Activated gamma-delta T cell (primary cell): ENCODE measurements at regions not wholly inside any gene's neighbourhood (a gene's known extent, or its start where the extent isn't known, plus 50 kb on each side); places are given as distances from the start of the nearest gene placed in this dataset.
"Not testable (repeated sequence)": the region's sequence is repeated elsewhere in the genome, so short reads cannot be mapped to it uniquely, and the experiment has no call there.

ENCODE experiments used
- DNase-seq: peaks from one replicate; lab custom pipeline; 2025; lab: John Stamatoyannopoulos, UW

DNA sequence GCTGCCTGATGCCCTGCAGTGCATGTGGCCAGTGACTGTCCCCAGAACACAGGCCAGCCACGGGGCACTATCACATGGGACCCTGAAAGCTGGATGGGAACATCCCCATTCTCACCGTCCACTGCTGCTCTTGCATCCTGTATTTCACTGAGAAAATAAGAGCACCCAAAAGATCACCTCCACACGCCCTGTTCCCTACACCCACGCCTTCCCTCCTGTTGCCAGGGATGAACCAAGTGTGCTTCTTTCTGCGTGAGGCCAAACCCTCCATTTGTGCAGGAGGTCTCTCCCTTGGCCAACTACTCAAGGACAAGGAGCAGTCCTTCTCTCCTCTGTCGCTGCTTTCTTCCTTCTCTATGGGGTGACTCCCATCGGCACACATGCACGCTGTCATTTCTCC, 118.3 kb downstream of the LRRC37A3 start:
- DNase-seq, result not testable (repeated sequence)

DNA sequence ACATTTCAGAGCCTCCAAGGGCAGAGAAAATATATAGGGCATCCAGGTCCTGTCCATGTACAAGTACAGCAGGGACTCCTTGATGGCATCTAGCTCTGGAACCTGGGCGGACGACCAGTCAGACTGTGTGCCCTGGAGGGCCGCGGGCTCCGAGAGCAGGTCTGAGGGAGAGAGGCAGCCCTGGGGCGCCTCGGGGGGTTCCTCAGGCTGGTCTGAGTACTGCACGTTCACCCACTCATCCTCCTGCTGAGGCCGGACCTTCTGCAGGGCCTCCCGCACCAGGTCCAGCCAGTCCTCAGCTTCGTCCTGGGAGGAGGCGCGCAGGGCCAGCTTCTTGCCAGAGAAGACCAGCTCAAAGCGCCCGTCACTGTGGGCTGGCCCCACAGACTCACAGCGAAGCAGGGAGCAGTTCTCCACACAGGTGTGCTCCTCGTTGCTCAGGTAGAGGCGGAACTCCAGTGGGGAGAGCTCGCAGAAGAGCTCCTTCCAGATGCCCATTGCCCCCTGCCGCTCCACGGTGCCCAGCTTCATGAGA, 118.8 kb downstream of the LRRC37A3 start:
- not testable (repeated sequence) for DNase-seq

DNA sequence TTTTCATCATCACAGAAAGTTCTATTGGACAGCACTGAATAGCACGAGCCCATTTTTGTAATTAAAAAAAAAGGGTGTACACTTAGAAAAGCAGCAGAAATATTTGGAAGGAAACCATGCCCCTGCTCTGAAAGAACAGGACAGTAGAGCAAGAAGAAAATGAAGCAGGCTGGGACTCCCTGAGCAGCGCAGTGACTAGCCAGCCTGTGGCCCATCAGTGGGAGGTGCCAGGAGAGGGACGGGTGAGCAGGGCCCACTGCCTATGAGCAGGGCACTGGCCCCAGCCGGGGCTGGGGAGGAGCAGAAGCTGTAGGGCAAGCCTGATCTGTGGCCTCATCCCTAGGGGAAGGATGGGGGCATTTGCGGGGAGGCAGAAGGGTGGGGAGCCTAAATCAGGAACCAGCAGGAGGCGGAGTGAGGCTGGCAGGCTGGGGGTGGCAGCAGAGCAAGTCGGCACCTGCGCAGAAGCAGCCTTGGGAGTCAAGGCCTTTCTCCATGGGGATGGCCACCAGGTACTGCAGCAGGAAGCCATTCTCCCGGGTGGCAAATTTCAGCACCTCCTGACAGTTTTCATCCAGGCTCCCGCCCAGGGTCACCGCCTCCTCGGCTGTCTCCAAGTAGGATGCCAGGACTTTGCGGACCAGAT, 119.6 kb downstream of the LRRC37A3 start:
- not testable (repeated sequence) for DNase-seq

DNA sequence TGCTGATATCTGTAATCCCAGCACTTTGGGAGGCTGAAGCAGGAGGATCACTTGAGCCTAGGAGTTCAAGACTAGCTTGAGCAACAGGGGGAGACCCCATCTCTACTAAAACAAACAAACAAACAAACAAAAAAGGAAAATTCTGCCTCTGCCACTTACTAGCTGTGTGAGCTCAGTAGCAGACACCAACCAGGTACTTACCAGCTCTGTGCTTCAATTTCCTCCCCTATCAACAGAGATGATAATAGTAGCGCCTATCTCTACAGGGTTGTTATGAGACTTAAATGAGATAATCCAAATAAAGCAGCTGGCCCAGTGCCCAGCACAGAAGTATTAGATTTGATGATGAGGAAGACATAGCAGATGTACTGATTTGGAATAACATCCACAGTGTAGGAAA, 120.3 kb downstream of the LRRC37A3 start:
- DNase-seq, result not testable (repeated sequence)

DNA sequence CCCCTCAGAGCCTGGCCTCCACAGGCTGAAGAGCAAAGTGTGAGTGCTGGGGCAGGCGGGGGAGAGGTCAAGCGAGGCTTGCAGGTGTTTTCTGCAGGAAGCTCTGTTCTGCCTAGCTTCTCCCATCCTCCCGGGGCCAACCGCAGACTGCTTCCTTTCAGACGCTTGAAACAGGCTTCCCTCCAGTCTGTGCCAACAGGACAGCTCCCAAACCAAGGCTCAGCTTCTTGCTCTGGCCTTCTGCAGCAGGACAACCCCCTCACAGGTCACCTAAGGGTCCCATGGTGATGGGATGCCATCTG, 120.8 kb downstream of the LRRC37A3 start:
- not testable (repeated sequence) for DNase-seq

DNA sequence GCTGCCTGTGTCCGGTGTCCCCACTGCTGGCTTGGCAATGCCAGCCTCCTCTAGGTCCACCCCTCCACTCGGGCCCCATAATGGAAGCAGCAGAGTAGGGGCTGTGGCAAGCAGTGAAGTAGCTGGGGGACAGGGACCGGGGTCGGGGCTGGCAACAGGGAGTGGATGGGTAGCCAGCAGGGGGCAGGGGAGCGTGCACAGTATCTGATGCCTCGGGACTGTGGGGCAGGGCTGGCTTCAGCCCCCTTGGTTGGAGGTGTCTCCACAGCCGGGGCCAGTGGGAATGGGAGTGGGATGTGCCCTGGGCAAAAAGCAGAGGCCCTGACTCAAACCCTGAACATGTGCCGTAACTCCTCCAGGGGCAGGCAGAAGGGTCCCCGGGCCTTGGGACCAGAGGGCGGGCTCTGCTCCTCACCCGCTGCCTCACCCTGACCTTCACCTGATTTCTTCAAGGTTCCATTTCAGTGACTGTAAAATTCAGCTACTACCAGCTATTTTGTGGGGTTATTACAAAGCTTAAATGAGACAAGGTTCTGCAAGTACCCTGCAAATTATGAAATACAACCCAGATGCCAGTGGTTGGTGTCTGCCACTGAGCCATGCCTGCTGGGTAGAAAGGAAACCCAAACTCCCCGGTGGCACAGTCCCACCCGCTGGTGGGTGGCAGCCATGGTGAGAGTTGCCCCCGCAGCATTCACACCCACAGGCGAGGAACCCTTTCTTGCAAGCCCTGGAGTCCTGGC, 121.4 kb downstream of the LRRC37A3 start:
- DNase-seq, result not testable (repeated sequence)

DNA sequence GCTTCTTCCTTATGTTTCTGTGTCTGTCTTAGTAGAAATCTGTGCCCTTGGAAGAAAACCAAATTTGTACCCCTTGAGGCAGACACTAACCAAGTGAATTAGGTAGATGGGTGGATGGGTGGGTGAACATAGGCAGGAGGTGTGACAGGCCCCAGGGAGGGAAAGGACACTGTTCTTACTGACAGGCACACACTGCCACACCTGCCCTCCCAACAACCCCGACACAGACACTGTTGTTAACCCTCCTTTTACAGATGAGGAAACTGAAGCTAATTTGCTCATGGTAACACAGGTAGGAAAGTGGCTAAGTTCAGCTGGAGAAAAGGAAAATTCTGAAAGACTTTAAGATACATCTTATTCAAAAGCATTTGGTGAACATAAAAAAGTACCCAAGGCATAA, 123.9 kb downstream of the LRRC37A3 start:
- DNase-seq, result not testable (repeated sequence)

DNA sequence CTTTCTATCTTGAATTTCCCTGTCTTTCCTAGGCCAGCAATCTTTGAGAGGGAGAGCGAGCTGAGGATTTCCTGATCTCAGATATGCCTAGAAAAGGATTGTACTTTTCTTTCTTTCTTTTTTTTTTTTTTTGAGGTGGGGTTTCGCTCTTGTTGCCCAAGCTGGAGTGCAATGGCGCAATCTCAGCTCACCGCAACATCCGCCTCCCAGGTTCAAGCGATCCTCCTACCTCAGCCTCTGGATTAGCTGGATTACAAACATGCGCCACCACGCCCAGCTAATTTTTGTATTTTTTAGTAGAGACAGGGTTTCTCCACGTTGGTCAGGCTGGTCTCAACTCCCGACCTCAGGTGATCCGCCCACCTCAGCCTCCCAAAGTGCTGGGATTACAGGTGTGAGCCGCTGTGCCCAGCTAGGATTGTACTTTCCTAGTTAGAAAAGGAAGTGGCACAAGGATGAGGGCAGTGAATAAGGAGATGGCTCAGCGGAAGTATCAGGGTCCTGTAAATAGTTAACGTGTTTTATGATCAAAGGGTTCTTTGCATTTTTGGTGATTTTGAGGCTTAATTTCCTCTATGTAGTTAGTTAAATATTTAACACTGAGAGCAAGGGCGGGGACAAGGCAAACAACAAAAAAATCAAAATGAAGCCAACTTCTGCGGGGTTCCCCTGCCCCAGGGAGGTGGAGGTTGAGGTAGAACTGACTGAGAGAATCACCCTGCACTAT, 124.6 kb downstream of the LRRC37A3 start:
- DNase-seq, result not testable (repeated sequence)

DNA sequence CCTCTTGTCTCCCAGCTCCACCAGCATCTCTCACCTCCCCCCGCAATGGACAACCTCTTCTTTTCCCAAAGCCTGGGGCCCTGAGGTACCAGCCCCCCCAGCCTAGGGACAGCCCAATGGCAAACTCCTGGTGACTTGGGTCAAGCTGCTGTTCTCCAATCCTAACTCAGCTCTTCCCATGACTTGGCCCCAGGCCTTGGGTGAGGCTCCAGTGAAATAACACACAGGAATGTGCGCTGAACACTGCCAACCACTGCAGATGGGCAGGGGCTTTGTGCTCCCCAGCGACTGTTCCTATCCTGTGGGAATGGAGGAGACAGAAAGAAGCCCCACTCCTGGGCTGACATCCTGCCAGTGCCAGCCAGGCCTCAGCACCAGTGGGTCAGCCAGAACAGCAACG, 125.2 kb downstream of the LRRC37A3 start:
- DNase-seq, result not testable (repeated sequence)

DNA sequence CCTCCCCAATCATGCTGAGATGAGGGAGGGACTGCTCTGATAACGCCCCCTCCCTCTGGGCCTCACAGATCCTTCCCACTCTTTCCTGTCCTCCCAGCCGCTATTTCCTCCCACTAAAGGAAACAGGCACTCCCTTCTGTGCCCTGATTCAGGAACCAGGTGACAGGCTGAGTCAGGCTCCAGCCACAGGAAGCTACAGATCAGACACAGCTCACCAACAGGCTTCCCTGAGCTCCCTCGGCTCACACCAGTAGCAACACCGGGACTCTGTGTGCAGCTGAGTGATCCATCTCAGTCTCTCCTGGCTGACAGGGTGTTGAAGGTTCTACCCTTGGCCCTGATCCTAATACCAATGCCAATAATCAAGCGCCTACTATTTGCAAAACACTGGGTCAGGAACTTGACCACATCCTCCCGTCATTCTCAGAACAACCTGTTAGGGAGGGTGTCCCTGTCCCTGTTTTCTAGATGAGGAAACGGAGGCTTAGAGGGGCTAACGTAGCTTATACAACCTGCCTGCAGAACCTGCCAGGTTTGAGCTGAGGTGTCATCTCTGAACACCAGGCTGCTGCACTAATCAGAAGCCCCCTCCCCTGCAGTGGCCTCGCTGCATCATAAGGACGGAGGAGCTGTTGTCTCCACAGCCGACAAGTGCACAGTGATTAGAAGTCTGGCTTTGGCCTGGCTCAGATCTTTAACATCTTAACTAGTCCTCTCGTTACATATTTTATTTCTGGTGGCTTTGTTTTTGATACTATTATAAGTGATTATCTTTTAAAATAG, 126.3 kb downstream of the LRRC37A3 start:
- DNase-seq, result not testable (repeated sequence)

DNA sequence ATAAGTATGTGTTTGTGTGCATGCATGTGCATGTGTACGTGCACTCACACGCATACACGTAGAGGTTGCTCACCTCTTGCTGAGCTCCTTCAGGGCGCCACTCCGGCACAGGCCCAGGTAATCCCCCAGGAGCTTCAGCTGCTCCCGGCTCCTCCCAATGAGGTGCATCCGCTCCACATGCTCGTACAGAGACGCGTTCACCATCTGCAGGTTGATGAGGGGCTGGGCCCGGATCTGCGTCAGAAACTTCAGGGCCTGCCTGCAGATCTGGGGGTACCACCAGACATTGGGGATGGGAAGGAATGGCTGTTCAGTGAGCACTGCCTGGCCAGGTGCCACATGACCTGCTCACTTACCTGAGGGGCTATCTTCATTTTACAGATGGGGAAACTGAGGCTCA, 127.0 kb downstream of the LRRC37A3 start:
- not testable (repeated sequence) for DNase-seq

DNA sequence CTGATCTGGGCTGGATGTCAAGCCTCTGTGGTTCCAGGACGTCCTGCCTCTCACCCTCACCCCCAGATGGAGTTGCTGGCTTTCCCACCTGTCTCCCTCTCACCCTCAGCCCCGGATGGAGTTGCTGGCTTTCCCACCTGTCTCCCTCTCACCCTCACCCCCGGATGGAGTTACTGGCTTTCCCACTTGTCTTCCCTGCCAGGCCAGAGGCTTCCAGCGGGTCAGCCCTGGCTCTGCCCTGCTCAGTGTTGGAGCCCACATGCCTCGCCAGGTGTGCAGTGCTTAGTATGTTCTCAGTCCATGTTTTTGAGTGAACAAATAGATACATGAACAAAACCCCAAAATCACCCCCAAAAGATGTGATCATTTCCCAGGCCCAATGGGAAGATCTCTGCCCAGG, 127.6 kb downstream of the LRRC37A3 start:
- not testable (repeated sequence) for DNase-seq

DNA sequence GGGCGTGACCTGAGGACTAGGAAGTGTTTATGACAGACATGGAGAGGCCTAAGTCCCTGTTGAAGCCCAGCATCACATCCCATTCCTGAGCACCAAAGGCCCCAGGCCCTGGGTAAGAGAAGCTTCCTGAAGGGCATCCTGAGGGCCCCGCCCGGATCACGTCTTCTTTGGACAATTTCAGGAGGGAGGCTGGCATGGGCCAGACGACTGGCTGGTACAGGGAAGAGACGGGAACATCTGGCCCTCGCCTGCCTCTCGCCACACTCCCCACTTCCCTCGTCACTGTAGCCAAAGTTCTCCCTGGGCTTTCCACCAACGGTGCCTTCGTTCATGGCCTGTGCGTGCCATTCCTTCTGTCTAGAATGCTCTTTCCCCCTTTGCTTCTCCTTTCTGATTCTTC, 128.1 kb downstream of the LRRC37A3 start:
- DNase-seq, result not testable (repeated sequence)

DNA sequence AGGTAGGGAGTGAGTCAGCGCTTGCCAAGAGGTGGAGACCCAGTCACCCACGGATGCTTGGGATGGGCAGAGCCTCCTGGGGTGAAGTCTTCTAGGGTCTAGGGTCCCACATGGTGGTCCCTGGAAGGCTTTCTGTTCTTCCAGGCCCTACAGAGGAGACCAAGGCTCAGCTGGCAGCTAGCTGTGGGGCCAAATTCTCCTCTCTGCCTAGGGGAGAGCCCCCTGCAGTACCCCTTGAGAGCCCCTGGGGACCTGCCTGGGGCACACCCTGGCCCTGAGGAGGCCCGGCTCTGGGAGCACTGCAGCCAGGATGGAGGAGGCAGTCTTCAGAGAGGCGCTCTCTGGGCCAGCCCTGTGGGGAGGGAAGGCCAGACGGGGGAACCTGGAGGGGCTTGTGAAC, 128.6 kb upstream of the SMURF2 start:
- not testable (repeated sequence) for DNase-seq

DNA sequence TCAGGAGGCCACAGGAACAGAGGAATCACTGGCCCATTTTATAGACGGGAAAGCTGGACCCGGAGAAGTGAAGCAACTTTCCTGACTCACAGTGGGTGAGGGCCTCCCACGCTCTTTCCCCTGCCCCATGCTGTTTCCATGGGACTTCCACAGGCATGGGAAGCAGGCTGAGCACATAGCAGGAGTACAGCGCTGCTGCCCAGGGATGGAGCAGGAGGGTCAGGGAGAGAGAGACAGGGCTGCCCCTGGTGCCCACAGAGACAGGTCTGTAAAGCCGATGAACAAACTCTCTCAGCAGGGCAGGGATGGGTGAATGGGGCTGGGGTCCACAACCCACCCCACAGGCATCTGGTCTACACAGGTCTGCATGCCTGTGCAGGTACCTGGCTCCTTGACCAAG, 128.1 kb upstream of the SMURF2 start:
- not testable (repeated sequence) for DNase-seq

DNA sequence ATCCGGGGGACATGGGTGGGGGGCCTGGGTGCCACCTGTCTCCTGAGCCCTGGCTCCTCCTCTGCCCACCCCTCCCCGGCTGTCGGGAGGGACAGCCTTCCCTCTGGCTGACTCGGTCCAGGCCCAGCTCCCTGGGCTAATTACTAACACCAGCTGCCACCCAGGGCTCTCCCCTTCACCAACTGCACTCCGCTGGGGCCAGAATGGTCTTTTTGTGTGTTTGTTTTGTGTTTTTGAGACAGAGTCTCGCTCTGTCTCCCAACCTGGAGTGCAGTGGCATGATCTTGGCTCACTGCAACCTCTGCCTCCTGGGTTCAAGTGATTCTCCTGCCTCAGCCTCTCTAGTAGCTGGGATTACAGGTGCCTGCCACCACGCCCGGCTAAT, 126.9 kb upstream of the SMURF2 start:
- not testable (repeated sequence) for DNase-seq

DNA sequence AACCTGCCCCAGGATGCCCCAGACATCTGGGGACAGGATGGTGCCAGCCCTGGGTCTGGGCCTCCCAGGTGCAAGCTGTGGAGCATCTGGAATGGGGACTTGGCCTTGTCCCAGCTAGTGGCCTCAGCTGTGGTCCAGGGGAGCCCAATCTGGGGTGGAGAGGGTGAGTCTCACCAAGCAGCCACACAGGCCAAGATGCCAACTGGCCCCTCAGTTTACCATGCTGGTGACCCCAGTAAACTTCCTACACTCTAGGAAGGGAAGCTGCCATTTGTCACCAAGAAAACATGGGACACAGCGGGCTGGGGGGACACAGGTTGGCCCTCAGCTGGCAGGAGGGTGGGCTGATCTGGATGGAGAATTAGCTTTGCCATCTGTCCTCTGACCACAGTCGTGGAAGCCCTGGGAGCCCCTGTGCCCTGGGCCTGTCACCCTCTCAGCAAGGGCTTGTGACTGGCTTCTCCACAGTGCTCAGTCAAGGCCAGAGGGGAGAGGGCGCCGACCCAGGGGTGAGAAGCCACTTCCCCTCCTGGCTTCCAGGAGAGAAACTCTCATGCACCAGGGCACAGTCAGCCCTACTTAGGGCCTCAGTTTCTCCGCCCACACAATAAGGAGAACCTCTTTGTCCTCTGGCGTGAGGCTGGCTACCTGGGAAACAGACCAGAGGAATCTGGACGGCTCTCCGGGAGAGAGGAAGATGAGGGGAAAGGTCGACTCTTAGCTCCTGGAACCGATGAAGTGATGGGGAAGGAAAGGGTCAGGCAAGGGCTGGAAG, 126.4 kb upstream of the SMURF2 start:
- no peak for DNase-seq

DNA sequence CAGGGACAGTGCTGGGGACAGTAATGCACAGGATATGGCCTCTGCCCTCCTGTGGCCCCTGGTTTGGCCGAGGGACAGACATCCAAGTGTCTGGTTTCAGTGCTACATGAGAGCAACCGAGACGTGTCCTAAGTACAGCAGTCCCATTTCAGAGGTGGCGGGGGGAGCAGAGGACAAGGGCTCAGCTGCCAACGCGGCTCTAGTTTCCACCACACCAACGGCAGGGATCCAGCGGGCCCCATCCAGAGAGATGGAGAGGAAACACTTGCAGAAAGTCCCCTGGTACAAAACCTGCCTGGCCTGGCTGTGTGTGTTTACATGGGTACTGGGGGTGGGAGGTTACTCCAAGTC, 125.8 kb upstream of the SMURF2 start:
- DNase-seq, result no peak

DNA sequence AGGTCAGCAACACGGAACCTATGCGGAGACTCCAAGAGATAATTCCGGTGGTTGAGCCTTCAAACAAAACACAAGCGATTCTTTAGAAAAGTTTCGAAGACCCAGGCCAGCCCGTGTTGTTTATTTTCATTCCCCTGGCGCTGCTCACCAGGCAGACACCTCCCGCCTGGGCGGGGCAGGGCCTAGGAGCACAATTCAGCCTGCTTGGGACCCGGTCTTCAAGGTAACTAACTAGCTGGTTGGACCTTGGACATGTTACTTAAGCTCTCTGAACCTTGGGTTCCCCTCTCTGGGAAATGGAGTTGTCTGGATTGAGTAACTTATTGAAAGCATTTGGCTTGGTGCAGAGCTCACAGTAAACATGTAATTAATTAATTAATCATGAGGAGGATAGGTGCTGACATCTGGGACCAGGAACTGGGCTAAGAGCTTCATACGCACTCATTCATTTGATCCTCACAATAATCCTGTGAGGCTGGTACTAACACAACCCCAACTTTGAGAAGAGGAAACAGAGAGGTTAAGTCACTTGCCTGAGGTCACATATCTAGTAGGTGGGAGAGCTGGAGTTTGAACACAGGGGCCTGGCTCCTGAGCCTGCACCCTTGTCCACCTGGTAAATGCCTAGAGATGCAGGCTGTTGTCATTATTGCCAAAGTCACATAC, 125.3 kb upstream of the SMURF2 start:
- DNase-seq, result no peak

DNA sequence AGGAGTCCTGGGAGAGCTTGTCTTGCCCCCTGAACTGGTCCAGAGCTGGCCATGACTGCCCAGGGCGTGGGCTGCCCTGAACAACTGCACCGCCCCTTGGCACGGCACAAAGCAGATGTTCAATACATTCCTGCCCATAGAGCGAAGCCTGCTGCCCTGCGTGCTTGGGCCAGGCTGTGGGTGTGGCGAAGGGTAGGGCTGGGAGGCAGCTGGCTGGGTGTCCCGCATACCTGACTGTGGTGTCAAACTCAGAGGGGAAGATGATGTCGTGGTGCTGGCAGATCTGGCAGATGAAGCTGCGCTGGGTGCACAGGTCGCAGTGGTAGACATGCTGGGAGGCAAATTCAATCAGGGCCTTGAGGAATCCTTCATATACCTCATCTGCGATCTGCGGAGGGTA, 124.2 kb upstream of the SMURF2 start:
- DNase-seq, result no peak

DNA sequence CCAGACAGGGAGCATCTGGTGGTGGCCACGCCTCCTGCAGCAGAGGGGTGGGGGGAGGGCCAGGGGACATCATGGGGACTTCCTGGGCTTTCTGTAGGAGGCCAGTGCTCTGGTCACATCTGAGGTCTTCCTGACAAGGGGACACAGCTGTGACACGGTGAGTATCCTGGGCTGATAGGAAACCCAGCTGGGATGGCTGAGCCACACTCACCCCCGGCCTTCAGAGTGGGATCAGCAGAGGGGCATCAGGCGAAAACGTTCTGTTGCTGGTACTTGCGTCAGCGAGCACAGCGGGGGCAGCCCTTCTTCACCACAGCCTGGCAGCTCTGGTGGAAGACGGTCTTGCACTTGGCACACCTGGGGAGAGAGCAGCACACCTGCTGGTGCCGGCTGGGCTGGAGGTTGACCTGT, 122.9 kb upstream of the SMURF2 start:
- DNase-seq, result no peak
